ENCODE measurements at regions not wholly inside any gene's neighbourhood (a gene's known extent, or its start where the extent isn't known, plus 50 kb on each side); places are given as distances from the start of the nearest gene placed in this dataset.

- Histone ChIP-seq H3K36me3 (ENCODE audit: control insufficient read depth, insufficient read depth, low read length) (no peaks in the 10 kb centered on the region), H3K27ac (ENCODE audit: insufficient read depth, low read length, poor library complexity, severe bottlenecking) (no peak overlapping the region), H3K9me3 (ENCODE audit: control insufficient read depth, low read length) (no peaks in the 10 kb centered on the region), H3K27me3 (replicated peaks; ENCODE audit: control insufficient read depth, insufficient read depth, low read length, poor library complexity, severe bottlenecking) (no peaks in the 10 kb centered on the region), H3K4me1 (ENCODE audit: control insufficient read depth, insufficient read depth, low read length, poor library complexity, severe bottlenecking) (no peaks in the 10 kb centered on the region), H3K4me3 (ENCODE audit: insufficient read depth, low read depth, low read length, poor library complexity, severe bottlenecking) (no peak overlapping the region)
- no peak for DNase-seq
Observed at GRCh38 chr22:47810505-47811500, 1048.4 kb downstream of the TBC1D22A start.

DNA sequence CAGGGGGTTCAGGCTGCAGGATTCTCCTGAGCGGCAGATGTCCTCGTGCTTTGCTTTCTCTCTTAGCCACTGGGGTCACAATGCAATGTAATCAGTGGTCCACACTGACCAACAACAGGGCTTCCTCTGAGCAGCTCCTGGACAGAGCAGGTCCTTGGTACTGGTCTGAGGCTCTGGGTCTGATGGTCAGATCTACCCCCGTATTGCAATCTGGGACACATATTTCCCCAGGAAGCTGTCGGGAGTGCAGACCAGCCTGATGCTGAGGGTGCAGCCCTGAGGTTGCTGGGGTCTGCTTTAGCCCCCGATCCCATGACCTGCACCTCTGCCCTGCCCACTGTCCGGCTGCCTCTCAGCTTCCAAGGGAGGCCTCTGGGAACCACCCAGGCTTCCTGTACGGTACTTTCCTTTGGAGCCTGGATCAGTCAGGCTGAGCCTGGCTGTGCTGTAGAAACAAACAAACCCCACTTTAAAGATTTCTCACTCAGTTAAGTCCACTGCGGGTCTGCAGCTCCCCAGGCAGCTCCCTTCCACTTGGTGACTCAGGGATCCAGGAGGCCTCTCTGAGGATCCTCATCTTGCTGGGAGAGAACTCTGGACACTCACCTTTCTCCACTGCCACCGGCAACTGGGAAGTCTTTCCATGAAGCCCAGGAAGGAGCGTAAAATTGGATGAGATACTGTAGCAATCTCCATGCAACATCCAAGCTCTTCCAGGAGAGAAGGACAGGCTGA lies 1046.6 kb downstream of the TBC1D22A start:
- Histone ChIP-seq H3K4me3 (ENCODE audit: insufficient read depth, low read depth, low read length, poor library complexity, severe bottlenecking) (no peak overlapping the region), H3K4me1 (ENCODE audit: control insufficient read depth, insufficient read depth, low read length, poor library complexity, severe bottlenecking) (no peaks in the 10 kb centered on the region), H3K27me3 (replicated peaks; ENCODE audit: control insufficient read depth, insufficient read depth, low read length, poor library complexity, severe bottlenecking) (no peaks in the 10 kb centered on the region), H3K9me3 (ENCODE audit: control insufficient read depth, low read length) (no peaks in the 10 kb centered on the region), H3K36me3 (ENCODE audit: control insufficient read depth, insufficient read depth, low read length) (no peaks in the 10 kb centered on the region), H3K27ac (ENCODE audit: insufficient read depth, low read length, poor library complexity, severe bottlenecking) (no peak overlapping the region)
- DNase-seq, result no peak

GRCh38 chr22:47808236-47808635 lies 1045.8 kb downstream of the TBC1D22A start:
- Histone ChIP-seq H3K36me3 (ENCODE audit: control insufficient read depth, insufficient read depth, low read length) (no peaks in the 10 kb centered on the region), H3K4me3 (ENCODE audit: insufficient read depth, low read depth, low read length, poor library complexity, severe bottlenecking) (no peak overlapping the region), H3K4me1 (ENCODE audit: control insufficient read depth, insufficient read depth, low read length, poor library complexity, severe bottlenecking) (no peaks in the 10 kb centered on the region), H3K27ac (ENCODE audit: insufficient read depth, low read length, poor library complexity, severe bottlenecking) (no peak overlapping the region), H3K27me3 (replicated peaks; ENCODE audit: control insufficient read depth, insufficient read depth, low read length, poor library complexity, severe bottlenecking) (no peaks in the 10 kb centered on the region), H3K9me3 (ENCODE audit: control insufficient read depth, low read length) (no peaks in the 10 kb centered on the region)
- no peak for DNase-seq

- H3K9me3 ChIP-seq (ENCODE audit: control insufficient read depth, low read length), result no peaks in the 10 kb centered on the region
- DNase-seq, result no peak
Observed at GRCh38 chr22:47807506-47807905, 1045.1 kb downstream of the TBC1D22A start.

DNA sequence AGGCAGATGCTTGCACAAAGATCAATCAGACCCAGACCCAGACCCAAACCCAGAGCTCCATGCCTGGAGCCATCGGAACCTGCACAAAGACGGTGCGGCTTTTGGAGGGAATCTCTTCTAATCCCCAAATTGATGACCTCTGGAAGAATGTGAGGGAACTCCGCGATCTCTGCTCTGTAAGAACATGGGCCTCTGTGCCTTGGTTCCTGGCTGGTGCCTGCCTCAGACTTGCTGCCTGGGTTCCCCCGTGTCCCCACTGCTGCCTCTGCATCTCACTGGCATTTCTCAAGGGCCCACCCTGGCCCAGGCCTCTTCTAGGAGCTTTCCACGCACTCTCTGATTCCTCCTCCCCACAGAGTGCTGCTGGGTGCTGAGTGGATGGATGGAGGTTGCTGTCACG lies 1044.4 kb downstream of the TBC1D22A start:
- Histone ChIP-seq H3K4me3 (ENCODE audit: insufficient read depth, low read depth, low read length, poor library complexity, severe bottlenecking) (no peak overlapping the region), H3K36me3 (ENCODE audit: control insufficient read depth, insufficient read depth, low read length) (no peaks in the 10 kb centered on the region), H3K4me1 (ENCODE audit: control insufficient read depth, insufficient read depth, low read length, poor library complexity, severe bottlenecking) (no peaks in the 10 kb centered on the region), H3K9me3 (ENCODE audit: control insufficient read depth, low read length) (no peaks in the 10 kb centered on the region), H3K27ac (ENCODE audit: insufficient read depth, low read length, poor library complexity, severe bottlenecking) (no peak overlapping the region), H3K27me3 (replicated peaks; ENCODE audit: control insufficient read depth, insufficient read depth, low read length, poor library complexity, severe bottlenecking) (no peaks in the 10 kb centered on the region)
- no peak for DNase-seq

More at GRCh38 chr22:47807506-47807905, 1045.1 kb downstream of the TBC1D22A start:
- Histone ChIP-seq H3K36me3 (ENCODE audit: control insufficient read depth, insufficient read depth, low read length) (no peaks in the 10 kb centered on the region), H3K27me3 (replicated peaks; ENCODE audit: control insufficient read depth, insufficient read depth, low read length, poor library complexity, severe bottlenecking) (no peaks in the 10 kb centered on the region), H3K4me3 (ENCODE audit: insufficient read depth, low read depth, low read length, poor library complexity, severe bottlenecking) (no peak overlapping the region), H3K4me1 (ENCODE audit: control insufficient read depth, insufficient read depth, low read length, poor library complexity, severe bottlenecking) (no peaks in the 10 kb centered on the region), H3K27ac (ENCODE audit: insufficient read depth, low read length, poor library complexity, severe bottlenecking) (no peak overlapping the region)

DNA sequence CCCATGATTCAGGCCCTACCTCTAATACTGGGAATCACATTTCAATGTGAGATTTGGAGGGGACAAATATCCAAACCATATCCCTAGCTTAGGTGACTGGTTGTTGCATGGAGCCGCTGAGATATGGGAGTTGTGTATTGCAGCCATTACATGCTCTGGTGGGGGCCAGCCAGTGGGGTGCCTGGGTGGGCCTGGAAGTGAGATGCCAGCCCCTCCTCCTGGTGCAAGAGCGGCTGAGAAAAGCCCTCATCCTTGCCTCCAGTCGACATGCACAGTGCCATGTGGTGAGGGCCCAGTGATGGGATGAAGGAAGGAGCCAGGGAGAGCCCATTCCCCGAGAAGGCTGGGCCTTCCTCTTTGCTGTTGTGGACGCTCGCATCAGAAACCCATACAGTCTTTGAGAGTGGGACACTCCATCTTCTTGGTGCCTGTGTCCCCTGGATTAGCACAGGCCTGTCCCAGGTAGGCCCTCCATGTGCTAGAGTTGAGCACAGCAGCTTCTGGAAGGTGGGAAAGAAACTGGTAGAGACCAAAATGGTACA lies 1043.0 kb downstream of the TBC1D22A start:
- Histone ChIP-seq H3K4me3 (ENCODE audit: insufficient read depth, low read depth, low read length, poor library complexity, severe bottlenecking) (no peak overlapping the region), H3K9me3 (ENCODE audit: control insufficient read depth, low read length) (no peaks in the 10 kb centered on the region), H3K27me3 (replicated peaks; ENCODE audit: control insufficient read depth, insufficient read depth, low read length, poor library complexity, severe bottlenecking) (no peaks in the 10 kb centered on the region), H3K27ac (ENCODE audit: insufficient read depth, low read length, poor library complexity, severe bottlenecking) (no peak overlapping the region), H3K36me3 (ENCODE audit: control insufficient read depth, insufficient read depth, low read length) (no peaks in the 10 kb centered on the region), H3K4me1 (ENCODE audit: control insufficient read depth, insufficient read depth, low read length, poor library complexity, severe bottlenecking) (no peaks in the 10 kb centered on the region)
- no peak for DNase-seq

DNA sequence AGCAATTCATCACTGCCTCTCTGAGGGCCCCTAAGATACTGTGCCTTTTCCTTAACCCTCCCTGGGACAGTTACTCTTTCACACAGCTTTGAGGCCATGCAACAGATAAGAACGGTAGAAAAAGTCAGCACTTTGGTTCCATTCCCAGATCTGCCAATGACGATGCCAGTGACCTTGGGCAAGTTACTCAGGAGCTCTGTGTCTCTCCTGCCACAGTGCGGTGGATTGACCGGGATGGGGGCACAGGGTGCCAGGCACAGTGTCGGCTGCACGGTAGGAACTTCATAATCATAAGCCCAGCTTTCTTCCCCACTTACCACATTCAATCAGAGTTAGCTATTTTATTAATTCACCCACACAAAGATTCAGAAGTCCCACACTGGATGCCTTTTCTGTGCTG lies 1041.8 kb downstream of the TBC1D22A start:
- Histone ChIP-seq H3K4me3 (ENCODE audit: insufficient read depth, low read depth, low read length, poor library complexity, severe bottlenecking) (no peak overlapping the region), H3K27ac (ENCODE audit: insufficient read depth, low read length, poor library complexity, severe bottlenecking) (no peak overlapping the region), H3K4me1 (ENCODE audit: control insufficient read depth, insufficient read depth, low read length, poor library complexity, severe bottlenecking) (no peaks in the 10 kb centered on the region), H3K9me3 (ENCODE audit: control insufficient read depth, low read length) (no peaks in the 10 kb centered on the region), H3K36me3 (ENCODE audit: control insufficient read depth, insufficient read depth, low read length) (no peaks in the 10 kb centered on the region), H3K27me3 (replicated peaks; ENCODE audit: control insufficient read depth, insufficient read depth, low read length, poor library complexity, severe bottlenecking) (no peaks in the 10 kb centered on the region)
- DNase-seq, result no peak

DNA sequence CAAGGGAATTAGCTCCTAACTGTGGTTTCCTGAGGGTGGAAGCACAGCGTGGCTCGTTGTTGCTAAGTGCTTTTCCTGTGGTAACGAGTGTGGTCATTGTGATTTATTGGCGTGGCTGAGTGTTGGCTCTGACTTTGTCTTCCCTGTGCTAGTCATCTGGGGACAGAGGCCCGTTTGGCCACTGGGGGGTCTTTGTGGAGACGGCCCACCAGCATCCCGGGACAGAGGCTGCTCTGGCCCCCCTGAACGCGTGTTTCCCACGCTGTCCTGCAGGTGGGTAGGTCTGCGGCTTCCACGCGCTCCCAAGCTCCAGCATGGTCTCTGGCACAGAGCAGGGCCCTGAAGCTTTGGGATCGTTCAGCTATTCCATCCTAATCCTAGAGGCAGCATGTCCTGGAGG lies 1040.0 kb downstream of the TBC1D22A start:
- no peaks in the 10 kb centered on the region for H3K36me3 ChIP-seq (ENCODE audit: control insufficient read depth, insufficient read depth, low read length)
- DNase-seq, result no peak

GRCh38 chr22:47801541-47802245 lies 1039.2 kb downstream of the TBC1D22A start:
- Histone ChIP-seq H3K9me3 (ENCODE audit: control insufficient read depth, low read length) (no peaks in the 10 kb centered on the region), H3K4me3 (ENCODE audit: insufficient read depth, low read depth, low read length, poor library complexity, severe bottlenecking) (no peak overlapping the region), H3K4me1 (ENCODE audit: control insufficient read depth, insufficient read depth, low read length, poor library complexity, severe bottlenecking) (no peaks in the 10 kb centered on the region), H3K27ac (ENCODE audit: insufficient read depth, low read length, poor library complexity, severe bottlenecking) (no peak overlapping the region), H3K27me3 (replicated peaks; ENCODE audit: control insufficient read depth, insufficient read depth, low read length, poor library complexity, severe bottlenecking) (no peaks in the 10 kb centered on the region), H3K36me3 (ENCODE audit: control insufficient read depth, insufficient read depth, low read length) (no peaks in the 10 kb centered on the region)
- DNase-seq, result no peak

More for the DNA sequence above, 1040.0 kb downstream of the TBC1D22A start:
- no peak overlapping the region for H3K27ac ChIP-seq (ENCODE audit: insufficient read depth, low read length, poor library complexity, severe bottlenecking)
- H3K27me3 ChIP-seq (replicated peaks; ENCODE audit: control insufficient read depth, insufficient read depth, low read length, poor library complexity, severe bottlenecking), result no peaks in the 10 kb centered on the region
- no peaks in the 10 kb centered on the region for H3K4me1 ChIP-seq (ENCODE audit: control insufficient read depth, insufficient read depth, low read length, poor library complexity, severe bottlenecking)
- H3K4me3 ChIP-seq (ENCODE audit: insufficient read depth, low read depth, low read length, poor library complexity, severe bottlenecking), result no peak overlapping the region
- no peaks in the 10 kb centered on the region for H3K9me3 ChIP-seq (ENCODE audit: control insufficient read depth, low read length)
